ENCODE measurements at regions not wholly inside any gene's neighbourhood (a gene's known extent, or its start where the extent isn't known, plus 50 kb on each side); places are given as distances from the start of the nearest gene placed in this dataset.
"Not testable (repeated sequence)": the region's sequence is repeated elsewhere in the genome, so short reads cannot be mapped to it uniquely, and the experiment has no call there.

GRCh38 chr3:152581951-152582350 is 253.0 kb upstream of the P2RY1 start:
- DNase-seq (ENCODE audit: low spot score) = no peak

DNA sequence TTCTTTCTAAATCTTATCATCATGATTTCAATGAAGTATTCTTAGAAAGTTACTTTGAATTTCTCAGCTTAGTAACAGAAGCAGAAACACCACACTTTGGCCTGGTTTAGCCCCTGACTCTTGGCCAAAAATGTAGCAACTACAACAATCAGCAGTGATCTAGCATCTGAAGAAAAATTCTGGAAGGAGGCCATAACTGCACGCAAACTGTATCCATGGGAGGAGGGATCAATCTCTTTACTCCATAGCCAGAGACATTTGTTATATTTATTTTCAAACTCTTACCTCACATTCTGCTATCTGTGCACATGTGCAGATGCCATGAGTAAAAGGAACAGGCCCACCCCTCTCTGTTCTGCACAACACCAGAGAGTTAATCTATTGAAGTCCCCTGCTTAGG is 251.0 kb upstream of the P2RY1 start:
- DNase-seq (ENCODE audit: low spot score) = no peak

DNA sequence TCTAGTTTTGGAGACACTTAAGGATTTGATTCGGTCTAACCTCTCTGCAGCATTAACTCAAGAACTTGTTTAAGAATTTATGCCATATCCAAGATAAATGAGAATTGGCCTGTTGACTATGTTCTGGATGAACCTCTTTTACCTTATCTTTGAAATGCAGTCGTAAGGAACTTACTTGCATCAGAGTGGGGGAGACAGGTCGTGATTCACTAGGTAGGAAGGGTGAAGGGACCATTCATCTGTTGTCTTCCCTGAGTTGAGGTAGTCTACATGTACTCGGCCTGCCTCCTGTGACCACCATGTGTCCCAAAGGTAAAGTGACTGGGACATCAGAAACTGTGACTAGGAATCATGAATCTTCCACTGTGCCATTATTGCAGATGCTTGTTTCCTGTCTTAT is 248.0 kb upstream of the P2RY1 start:
- no peak for DNase-seq (ENCODE audit: low spot score)

- DNase-seq (ENCODE audit: low spot score) = no peak
Measured at GRCh38 chr3:152587861-152588260, 247.1 kb upstream of the P2RY1 start.

- no peak for DNase-seq (ENCODE audit: low spot score)
Measured at GRCh38 chr3:152589644-152590043, 245.3 kb upstream of the P2RY1 start.

- DNase-seq (ENCODE audit: low spot score) = no peak
Measured at GRCh38 chr3:152591515-152591914, 243.4 kb upstream of the P2RY1 start.

GRCh38 chr3:152593242-152593641 is 241.7 kb upstream of the P2RY1 start:
- no peak for DNase-seq (ENCODE audit: low spot score)

GRCh38 chr3:152595975-152596821 is 238.7 kb upstream of the P2RY1 start:
- peak; percentile 4 for DNase-seq (ENCODE audit: low spot score)

GRCh38 chr3:152596832-152597231 is 238.1 kb upstream of the P2RY1 start:
- not testable (repeated sequence) for DNase-seq (ENCODE audit: low spot score)

DNA sequence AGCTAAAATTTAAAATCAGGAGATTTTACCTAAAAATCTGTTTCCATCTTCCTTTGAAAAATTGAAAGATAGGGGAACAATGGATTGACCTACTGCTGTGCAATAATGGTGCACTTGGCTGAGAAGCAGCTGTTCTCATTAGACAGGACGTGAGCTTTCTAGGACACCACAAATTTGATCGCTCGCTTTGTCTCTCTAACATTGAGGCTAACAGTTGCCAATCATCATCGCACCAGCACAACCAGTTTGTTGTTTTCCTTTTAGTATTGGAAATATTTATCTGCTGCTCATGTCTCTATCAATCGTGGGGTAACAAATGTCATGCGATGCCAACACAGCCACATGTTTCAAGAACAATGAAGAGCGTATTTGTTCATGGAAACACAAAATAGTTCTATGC is 228.8 kb upstream of the P2RY1 start:
- no peak for DNase-seq (ENCODE audit: low spot score)

DNA sequence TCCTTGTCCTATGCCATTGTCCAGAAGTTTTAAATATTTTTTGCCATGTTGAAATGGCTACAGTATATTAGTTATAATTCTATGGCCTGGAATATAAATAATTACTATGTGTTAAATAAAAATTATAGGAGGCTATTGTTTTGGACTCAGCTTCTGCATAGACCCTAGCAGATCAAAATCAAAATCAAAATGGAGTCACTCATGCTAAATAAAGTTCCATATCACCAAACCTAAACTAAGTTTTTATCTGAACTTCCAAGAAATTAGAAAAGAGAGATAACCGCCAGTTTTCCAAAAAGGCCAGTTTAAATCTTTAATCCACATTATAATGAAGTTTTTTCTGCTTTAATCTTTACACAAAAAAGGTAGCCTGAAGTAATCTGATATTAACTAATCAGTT is 227.8 kb upstream of the P2RY1 start:
- DNase-seq (ENCODE audit: low spot score) = no peak

- DNase-seq (ENCODE audit: low spot score) = no peak
Measured at GRCh38 chr3:152608696-152609594, 226.0 kb upstream of the P2RY1 start.

DNA sequence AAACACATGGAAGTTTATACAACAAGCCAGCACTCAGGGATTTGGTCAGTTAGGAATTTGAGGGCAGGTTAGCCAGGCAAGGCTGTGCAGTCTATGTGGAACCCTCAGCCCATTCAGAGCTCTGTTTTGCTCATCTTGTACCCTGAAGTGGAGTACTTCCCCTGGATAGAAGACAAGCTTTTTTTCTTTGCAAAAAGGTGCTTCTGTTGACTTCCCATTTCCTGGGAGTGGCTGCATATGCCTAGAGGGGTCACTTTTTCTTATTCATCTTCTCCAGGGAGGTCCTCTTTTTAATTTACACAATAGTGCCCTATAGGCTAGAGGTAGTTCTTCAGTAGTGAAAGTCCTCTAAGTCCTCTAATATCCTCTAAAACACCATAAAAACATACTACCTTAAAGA is 225.0 kb upstream of the P2RY1 start:
- DNase-seq (ENCODE audit: low spot score) = no peak

DNA sequence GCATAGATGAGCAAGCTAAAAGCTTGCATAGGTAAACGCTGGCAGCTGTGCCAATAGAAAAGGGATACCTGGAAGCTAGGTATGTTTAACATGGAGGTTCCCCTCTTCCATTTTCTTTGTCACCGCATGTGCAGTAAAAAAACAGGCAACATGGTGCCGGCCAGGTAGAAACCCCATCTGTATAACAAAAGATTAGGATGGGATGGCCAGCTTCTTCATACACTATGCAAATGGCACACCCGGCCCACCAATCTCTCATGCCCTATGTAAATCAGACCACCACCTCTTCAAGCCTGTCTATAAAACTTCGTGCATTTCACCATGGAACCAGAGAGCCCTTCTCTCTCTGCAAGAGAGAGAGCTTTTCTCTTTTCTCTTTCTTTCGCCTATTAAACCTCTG is 224.3 kb upstream of the P2RY1 start:
- DNase-seq (ENCODE audit: low spot score) = no peak

GRCh38 chr3:152611905-152612304 is 223.0 kb upstream of the P2RY1 start:
- no peak for DNase-seq (ENCODE audit: low spot score)

DNA sequence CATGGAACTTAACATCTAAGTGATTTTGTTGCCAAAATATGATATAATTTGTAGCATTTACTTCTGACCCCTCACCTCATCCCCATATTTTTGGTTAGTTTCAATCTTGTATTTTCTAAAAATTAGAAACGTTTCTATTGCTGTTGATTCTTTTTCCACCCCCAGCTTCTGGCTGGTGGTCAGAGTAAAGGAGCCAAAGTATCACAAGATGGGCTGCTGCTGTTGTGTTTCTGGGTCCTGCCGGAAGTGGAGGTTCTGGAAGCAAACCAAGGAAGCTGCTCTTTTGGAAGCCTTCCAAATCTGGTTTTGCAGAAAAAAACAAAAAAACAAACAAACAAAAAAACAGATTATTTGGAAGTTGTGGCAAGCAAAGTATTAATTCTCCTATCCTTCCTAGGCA is 221.1 kb upstream of the P2RY1 start:
- no peak for DNase-seq (ENCODE audit: low spot score)

DNA sequence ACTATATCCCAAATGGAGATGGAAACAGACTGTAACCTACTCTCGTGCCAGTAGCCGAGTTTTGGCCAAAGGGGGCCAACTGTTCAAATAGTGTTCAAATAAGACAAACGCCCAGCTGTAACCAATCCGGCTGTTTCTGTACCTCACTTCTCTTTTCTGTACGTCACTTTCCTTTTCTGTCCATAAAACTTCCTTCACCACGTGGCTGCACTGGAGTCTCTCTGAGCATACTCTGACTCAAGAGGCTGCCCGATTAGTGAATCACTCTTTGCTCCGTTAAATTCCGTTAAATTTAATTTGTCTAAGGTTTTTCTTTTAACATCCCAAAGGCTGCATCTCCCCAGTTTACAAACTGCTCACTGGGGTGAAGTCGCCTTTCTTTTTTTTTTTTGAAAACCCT is 219.2 kb upstream of the P2RY1 start:
- DNase-seq (ENCODE audit: low spot score) = peak; percentile 46

- no peak for DNase-seq (ENCODE audit: low spot score)
Measured at GRCh38 chr3:152617609-152618008, 217.3 kb upstream of the P2RY1 start.

DNA sequence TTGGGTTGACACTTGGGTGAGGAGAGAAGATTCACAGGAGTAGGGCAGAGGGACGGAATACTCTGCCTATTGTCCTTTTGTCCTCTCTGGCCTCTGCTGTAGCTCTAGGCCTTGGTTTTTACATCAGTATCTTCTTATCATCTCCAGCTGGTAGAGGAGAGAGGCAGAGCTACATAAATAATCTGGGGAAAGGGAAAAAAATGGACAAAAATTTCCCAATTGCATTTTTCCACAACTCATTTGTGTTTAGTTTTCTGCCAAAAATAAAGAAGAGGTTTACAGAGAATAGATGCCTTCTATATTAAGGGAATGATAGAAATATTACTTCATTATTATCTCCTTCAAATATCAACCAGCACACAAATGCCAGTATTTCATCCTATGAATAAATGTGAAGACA is 216.4 kb upstream of the P2RY1 start:
- no peak for DNase-seq (ENCODE audit: low spot score)

- DNase-seq (ENCODE audit: low spot score) = no peak
Measured at GRCh38 chr3:152619691-152620090, 215.2 kb upstream of the P2RY1 start.

- no peak for DNase-seq (ENCODE audit: low spot score)
Measured at GRCh38 chr3:152620395-152620794, 214.5 kb upstream of the P2RY1 start.

GRCh38 chr3:152621006-152621868 is 213.7 kb upstream of the P2RY1 start:
- DNase-seq (ENCODE audit: low spot score) = no peak

Data from RKO (cell line).